NCI-H146 treated with DMSO at 0.1 percent for 48 hours (cell line): ENCODE measurements at regions not wholly inside any gene's neighbourhood (a gene's known extent, or its start where the extent isn't known, plus 50 kb on each side); places are given as distances from the start of the nearest gene placed in this dataset.
"Not testable (repeated sequence)": the region's sequence is repeated elsewhere in the genome, so short reads cannot be mapped to it uniquely, and the experiment has no call there.

Experiments used
- DNase-seq: peaks from one replicate; lab custom pipeline; 2025; ENCODE audit not compliant: unreplicated experiment; lab: John Stamatoyannopoulos, UW

GRCh38 chr18:43793910-43794309 is 516.6 kb upstream of the SYT4 start:
- DNase-seq: no peak

DNA sequence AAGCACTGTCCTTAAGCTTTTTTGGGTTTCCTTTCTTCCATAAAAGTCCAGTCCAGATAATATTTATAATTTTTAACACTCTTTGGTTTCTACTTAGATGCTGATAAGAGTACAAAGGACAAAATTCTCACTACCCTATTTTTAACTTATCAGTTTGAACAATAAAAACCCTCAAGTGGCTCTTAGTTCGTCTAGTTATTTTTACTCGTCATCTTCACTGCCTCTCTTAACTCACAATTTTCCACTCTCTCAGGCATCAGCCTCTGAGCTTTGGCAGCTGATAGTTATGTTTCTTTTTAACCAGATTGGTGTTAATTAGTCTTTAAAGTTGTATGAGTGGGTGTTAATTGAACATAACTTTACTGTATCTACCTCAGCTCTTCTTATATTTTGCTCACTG is 517.1 kb upstream of the SYT4 start:
- no peak for DNase-seq

DNA sequence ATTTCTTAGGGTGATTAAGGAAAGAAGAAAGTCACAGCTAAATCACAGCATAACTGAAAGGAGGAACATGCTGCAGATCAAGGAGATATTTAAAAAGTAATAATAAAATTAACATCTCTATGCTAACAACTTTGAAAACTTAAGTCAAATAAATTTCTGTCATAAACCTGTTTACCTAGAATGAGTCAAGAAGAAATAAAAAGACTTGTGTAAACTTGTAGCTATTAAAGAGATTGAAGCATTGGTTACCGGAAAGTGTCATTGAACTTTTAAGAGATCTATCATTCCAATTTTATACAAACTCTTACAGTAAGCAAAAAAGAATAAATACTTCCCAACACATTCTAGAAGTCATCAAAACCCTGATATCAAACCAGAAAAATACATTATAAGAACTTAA is 520.1 kb upstream of the SYT4 start:
- DNase-seq: no peak

GRCh38 chr18:43800584-43800983 is 523.3 kb upstream of the SYT4 start:
- no peak for DNase-seq

DNA sequence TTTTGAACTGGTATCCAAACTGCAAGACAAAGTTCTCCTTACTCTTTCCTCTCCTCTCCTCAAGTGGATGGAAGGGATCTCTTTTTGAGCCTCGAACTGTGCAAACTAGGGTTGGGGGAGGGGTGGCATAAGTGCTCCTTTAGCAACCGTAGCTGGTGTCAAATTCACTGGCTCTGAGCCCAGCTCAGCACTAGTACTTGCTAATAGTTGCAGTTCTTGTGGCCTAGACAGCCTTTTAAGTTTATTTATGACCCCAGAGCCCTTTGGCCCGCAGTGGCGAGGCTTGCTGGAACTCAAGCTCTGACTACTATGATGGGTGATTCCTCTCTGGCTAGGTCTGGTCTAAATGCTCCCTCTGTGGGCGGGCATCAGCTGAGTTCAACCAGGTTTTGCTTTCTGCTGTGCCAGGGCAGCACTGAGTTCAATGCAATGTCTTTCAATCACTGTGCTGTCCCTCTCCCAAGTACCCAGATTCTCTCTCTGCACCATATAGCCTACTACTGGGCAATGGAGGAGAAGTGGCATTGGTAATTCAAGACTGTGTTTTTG is 528.4 kb upstream of the SYT4 start:
- no peak for DNase-seq

GRCh38 chr18:43812627-43813026 is 535.3 kb upstream of the SYT4 start:
- no peak for DNase-seq

DNA sequence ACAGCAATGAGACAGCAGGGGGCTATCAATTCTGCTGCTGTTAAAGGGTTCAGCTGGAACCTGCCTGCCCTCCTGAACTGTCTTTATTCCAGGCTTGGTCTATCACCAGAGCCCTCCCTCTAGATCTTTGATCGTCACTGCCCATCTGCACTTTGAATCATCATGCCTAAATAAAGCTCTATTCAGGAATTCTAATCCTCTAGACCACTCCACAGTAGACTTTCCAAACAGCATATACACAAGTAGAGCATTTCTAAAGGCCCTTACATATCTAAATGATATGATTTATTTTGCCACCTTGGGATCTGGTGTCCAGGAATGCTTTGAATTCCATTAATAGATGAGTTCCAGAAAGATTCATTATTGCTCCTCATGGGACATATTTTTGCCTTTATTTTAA is 542.1 kb upstream of the SYT4 start:
- DNase-seq: no peak

DNA sequence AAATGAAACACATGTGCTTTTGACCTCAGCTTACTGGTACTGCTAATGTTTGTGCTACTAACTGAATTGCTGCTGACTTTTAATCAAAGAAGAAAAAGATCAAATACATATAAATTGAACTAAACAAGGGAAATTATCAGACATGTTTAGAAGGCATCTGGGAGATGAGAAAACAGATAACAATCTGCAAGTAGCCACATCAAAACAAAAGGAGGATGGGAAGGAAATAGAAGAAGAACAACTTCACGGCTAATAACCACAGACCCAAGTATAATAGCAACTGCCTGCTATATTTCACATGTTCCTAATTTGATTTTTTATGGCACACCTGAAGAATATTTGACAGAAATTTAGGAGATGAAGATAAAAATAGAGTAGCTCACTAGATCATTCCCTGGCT is 542.6 kb upstream of the SYT4 start:
- no peak for DNase-seq

DNA sequence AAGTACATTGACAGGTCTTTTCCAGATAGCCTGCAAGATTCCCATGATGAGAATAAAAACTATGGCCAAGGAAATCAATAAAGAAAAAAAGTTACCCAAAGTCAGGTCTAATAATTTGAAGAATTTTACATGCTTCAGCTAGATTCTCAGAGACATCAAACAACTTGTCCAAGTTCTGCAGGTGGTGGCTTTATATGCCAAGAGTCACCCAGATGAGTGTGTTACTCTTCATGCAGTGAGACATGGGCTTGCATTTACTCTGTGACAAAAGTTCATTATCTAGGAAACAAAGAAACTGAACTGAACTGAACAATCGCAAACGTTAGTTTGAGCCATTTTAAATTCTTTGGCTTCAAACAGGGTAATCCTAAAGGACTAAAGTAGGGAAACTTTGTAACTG is 548.5 kb upstream of the SYT4 start:
- no peak for DNase-seq

DNA sequence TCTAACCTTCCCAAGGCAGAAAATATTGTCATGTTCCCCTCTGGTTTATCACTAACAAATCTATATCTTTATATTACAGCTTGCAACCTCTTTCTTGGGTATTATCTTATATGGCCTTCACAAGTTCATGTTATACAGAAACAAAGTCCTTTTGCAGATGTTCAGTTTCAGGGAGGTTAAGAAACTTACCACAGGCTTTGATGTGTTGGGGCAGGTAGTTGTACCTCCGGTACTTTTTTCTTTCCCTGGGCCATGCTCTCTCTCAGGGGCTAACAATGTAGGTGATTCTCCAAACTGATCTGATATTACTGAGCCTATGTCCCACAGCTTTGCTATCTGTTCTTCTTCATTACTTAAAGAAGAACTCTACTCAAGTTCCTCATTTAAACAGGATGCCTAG is 548.9 kb upstream of the SYT4 start:
- DNase-seq: no peak

GRCh38 chr18:43827311-43827710 is 550.0 kb upstream of the SYT4 start:
- DNase-seq: no peak

DNA sequence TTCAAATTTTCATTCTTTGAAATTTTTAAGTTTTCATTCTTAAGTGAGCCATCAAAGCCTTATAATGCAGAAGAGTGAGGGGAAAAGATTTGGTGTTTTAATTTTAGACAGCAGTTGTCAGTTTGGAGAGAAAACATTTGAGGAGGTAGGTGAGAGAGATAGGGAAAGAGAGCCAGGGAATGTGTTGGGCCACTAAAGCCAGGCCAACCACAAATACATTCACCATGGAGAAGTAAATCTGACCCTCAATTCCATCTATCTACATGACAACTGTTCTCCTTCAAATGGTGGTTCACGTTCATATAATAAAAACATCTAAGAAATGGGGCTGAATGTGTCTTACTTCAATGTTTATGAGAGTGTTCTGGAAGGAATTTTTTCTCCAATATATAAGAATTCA is 553.0 kb upstream of the SYT4 start:
- DNase-seq: no peak

DNA sequence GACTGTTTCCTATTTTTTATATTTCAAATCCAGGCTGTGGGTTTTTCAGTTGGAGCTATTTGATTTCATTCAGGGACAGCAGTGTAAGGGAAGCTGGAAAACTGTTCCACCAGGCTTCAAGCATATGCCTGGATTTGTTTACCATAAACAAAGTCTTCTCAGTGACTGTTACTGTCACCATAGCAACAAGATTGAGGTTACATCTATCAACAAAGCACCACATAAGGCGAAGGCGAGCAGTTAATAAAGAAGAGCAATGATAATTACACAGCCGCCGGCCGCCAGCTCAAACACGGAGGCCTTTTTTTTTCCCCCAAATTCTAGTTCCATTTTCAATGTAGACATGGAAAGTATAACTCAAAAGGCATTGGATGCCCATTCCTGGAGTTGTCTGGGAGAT is 553.7 kb upstream of the SYT4 start:
- no peak for DNase-seq

- DNase-seq: no peak
Measured at GRCh38 chr18:43846299-43846698, 569.0 kb upstream of the SYT4 start.

- no peak for DNase-seq
Measured at GRCh38 chr18:43847164-43848091, 570.1 kb upstream of the SYT4 start.

DNA sequence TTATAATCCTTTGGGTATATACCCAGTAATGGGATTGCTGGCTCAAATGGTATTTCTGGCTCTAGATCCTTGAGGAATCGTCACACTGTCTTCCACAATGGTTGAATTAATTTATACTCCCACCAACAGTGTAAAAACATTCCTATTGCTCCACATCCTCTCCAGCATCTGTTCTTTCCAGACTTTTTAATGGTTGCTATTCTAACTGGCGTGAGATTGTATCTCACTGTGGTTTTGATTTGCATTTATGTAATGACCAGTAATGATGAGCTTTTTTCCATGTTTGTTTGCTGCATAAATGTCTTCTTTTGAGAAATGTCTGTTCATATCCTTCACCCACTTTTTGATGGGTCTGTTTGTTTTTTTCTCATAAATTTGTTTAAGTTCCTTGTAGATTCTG is 572.5 kb upstream of the SYT4 start:
- not testable (repeated sequence) for DNase-seq

DNA sequence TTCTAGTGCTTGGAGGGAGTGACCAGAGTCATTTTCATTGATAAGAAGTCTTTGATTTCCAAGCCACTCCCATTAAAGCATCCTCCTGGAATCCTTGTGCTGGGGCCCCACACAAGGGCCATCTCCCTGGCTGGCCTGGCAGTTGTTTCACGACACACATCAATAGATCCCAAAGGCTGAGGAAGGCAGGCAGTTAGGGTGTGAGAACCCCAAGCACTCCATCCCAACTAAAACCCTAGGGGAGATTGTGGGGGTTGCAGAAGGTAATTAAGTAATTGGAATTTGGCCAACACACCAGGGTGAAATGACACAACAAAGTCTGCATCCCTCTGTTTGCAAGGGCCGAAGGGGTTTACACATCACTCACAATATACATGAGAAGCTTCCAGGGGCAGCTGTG is 578.1 kb upstream of the SYT4 start:
- no peak for DNase-seq

GRCh38 chr18:43863180-43863579 is 585.9 kb upstream of the SYT4 start:
- no peak for DNase-seq

DNA sequence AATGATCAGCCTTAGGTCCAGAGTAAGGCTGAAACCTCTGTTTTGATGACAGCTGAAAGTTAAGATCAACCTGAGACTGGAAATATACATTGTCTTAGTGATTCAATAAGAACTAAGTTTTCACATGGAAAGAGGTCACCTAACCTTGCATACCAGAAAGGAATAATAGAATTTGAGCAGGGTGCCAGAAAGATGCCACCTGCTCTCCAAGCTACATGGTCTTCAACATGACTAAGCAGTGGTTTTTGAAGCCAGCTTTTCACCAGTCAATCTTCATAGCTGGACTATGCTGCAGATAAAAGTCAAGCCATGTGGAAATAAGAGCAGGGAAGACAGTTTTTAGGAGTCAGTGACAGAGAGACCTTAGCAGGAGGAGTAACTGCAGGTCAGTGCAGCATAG is 589.4 kb upstream of the SYT4 start:
- DNase-seq: no peak

DNA sequence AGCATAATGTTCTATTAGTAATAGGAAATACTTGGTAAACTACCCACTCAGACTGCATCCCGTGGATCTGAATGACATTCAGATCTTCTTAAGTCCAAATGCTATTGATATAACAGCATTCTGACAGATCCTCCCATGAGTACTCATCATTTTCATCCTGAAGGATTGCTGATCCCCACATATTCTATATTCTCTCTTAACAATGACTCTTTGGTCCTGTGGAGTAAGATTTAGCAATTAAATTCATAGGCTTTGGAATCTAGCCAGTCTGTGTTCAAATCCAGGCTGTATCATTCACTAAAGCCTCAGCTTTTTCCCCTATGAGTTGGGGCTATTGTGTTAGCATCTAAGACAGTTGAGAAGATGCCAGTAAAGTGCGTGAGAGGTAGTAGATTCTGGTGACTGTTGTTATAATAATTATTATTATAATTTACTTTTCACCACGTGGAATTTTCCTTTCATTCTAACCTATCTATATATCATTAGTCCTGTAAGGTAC is 591.3 kb upstream of the SYT4 start:
- no peak for DNase-seq

DNA sequence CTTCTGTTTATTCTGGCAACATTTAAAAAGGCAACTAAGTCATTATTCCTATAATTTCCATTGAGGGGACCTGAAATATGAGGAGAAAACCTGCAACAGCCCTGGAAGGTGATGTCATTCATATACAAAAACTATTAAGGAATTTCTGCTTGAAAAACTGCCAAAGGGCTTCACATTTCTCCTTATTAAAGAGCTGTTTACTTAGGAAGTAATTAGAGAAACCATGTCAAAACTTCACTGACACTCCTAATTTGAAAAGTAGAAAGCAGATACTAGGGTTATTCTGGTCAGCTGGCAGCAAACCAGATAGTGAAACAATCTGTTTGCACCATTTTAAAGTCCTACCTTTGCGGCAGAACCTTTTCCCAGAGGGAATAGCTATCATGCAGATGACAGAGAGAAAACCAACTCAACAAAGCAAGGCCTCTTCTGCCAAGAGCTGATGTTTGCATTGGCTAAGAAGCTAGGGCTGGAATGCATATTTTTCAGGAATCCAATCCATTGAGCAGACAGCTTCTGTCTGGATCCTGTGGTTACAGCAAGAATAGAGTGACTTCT is 592.2 kb upstream of the SYT4 start:
- DNase-seq: no peak

GRCh38 chr18:43870626-43871025 is 593.3 kb upstream of the SYT4 start:
- no peak for DNase-seq
